PC-9 (cell line): ENCODE measurements at regions not wholly inside any gene's neighbourhood (a gene's known extent, or its start where the extent isn't known, plus 50 kb on each side); places are given as distances from the start of the nearest gene placed in this dataset.

Experiments
- BruUV-seq: library from RNA; stranded (reverse); fragments of 400-500 nt; replicated peaks from 2 replicates; lab custom pipeline; 2021; lab: Mats Ljungman, UMichigan
- CTCF ChIA-PET: fragments of 300-600 bp; sonication (Branson Sonifier 250); formaldehyde crosslinking; loops from one replicate; lab custom pipeline; 2022; ENCODE audit warnings: antibody characterized with exemption; lab: Charles Lee
- POLR2A ChIA-PET: fragments of 300-600 bp; sonication (Branson Sonifier 250); formaldehyde crosslinking; loops from one replicate; lab custom pipeline; 2022; ENCODE audit warnings: antibody characterized with exemption; ENCODE audit not compliant: unreplicated experiment; lab: Charles Lee
- DNase-seq, 2 experiments: peaks; one replicate each; pipeline versions ENCODE4 v3.0.0 to v3.0.0-alpha.2; 2015 to 2022; ENCODE audit warnings: mixed read lengths in 1 of 2
- H2AFZ ChIP-seq: fragments of 200-600 bp; sonication (generic); 2 replicates; pipeline ENCODE4 v1.8.1; 2017; ENCODE audit warnings: antibody characterized with exemption
- H3F3A ChIP-seq: fragments of 200-600 bp; sonication (generic); 2 replicates; pipeline ENCODE4 v1.8.1; 2017; ENCODE audit warnings: antibody characterized with exemption, mild to moderate bottlenecking, low read depth; ENCODE audit not compliant: insufficient read depth
- H3K27ac ChIP-seq: fragments of 200-600 bp; sonication (generic); 2 replicates; pipeline ENCODE4 v1.6.1; 2016; ENCODE audit warnings: mixed run types
- H3K27me3 ChIP-seq: fragments of 200-600 bp; sonication (generic); 2 replicates; pipeline ENCODE4 v1.6.1; 2016; ENCODE audit warnings: low read depth, mixed run types; ENCODE audit not compliant: insufficient read depth
- H3K36me3 ChIP-seq: fragments of 200-600 bp; sonication (generic); 2 replicates; pipeline ENCODE4 v1.6.1; 2016; ENCODE audit warnings: low read depth, mixed run types
- H3K4me1 ChIP-seq: fragments of 200-600 bp; sonication (generic); replicated peaks from 2 replicates; pipeline ENCODE4 v1.6.1; 2016; ENCODE audit warnings: mixed run types; ENCODE audit not compliant: insufficient read depth
- H3K4me2 ChIP-seq: fragments of 200-600 bp; sonication (generic); 2 replicates; pipeline ENCODE4 v1.6.1; 2017; ENCODE audit warnings: mixed run types
- H3K4me3 ChIP-seq: fragments of 200-600 bp; sonication (generic); 2 replicates; pipeline ENCODE4 v1.6.1; 2016; ENCODE audit warnings: mixed run types
- H3K79me2 ChIP-seq: fragments of 200-600 bp; sonication (generic); 2 replicates; pipeline ENCODE4 v1.6.1; 2017; ENCODE audit warnings: low read depth, mixed run types
- H3K9me2 ChIP-seq: fragments of 200-600 bp; sonication (generic); 2 replicates; pipeline ENCODE4 v1.8.1; 2017; ENCODE audit warnings: mild to moderate bottlenecking; ENCODE audit not compliant: insufficient read depth
- H3K9me3 ChIP-seq: fragments of 200-600 bp; sonication (generic); 2 replicates; pipeline ENCODE4 v1.8.1; 2016; ENCODE audit warnings: low read depth; ENCODE audit not compliant: insufficient read depth
- H4K20me1 ChIP-seq: fragments of 200-600 bp; sonication (generic); 2 replicates; pipeline ENCODE4 v1.8.1; 2017; ENCODE audit not compliant: insufficient read depth
- CTCF ChIP-seq: fragments of 200-600 bp; sonication (generic); conservative IDR thresholded peaks from 2 replicates; pipeline ENCODE4 v1.6.1; 2017; ENCODE audit warnings: mixed run types, antibody characterized with exemption, mild to moderate bottlenecking, moderate library complexity
- EZH2 ChIP-seq: fragments of 200-600 bp; sonication (generic); IDR thresholded peaks from 2 replicates; pipeline ENCODE4 v1.8.0; 2017; ENCODE audit warnings: antibody characterized with exemption, low read depth
- intact Hi-C: fragments of 100-400 bp; cut with micrococcal nuclease; formaldehyde crosslinking; loops from one replicate; pipeline ENCODE4 v1.10.0; 2022; ENCODE audit not compliant: unreplicated experiment

- H3K9me2 ChIP-seq, result no peaks in the 10 kb centered on the region
- no peak for TF ChIP-seq CTCF
- no peak for TF ChIP-seq EZH2
- BruUV-seq, result no TSS peak
- H3K36me3 ChIP-seq, result no peaks in the 10 kb centered on the region
- POLR2A ChIA-PET, result no interaction called here
- H3K4me3 ChIP-seq, result no peak overlapping the region
- intact Hi-C loops, result no loop called here
- H2AFZ ChIP-seq, result no peak overlapping the region
- DNase-seq, result no peak
- no peaks in the 10 kb centered on the region for H4K20me1 ChIP-seq
- H3K4me1 ChIP-seq, result peaks cover 10% of the 10 kb centered on the region; the same call in 1 of the 2 replicates
- H3K27ac ChIP-seq, result no peak overlapping the region
- CTCF ChIA-PET, result interaction anchor here (0.6 kb wide), 1 partner anchor 862 kb away, joined by 3 read pairs; no protein-coding TSS in a partner anchor
- no peaks in the 10 kb centered on the region for H3K27me3 ChIP-seq
- no peaks in the 10 kb centered on the region for H3K9me3 ChIP-seq
- no peak overlapping the region for H3K4me2 ChIP-seq
- H3K79me2 ChIP-seq, result no peaks in the 10 kb centered on the region
- H3F3A ChIP-seq, result no peaks in the 10 kb centered on the region
Observed at GRCh38 chr11:15704064-15704463, 589.3 kb downstream of the INSC start.

- no peaks in the 10 kb centered on the region for H3K9me2 ChIP-seq
- no peaks in the 10 kb centered on the region for H3K36me3 ChIP-seq
- ChIA-PET POLR2A (no interaction called here), CTCF (interaction anchor here (0.6 kb wide), 1 partner anchor 863 kb away, joined by 3 read pairs; no protein-coding TSS in a partner anchor)
- H3K4me2 ChIP-seq, result no peak overlapping the region
- TF ChIP-seq CTCF, result no peak
- TF ChIP-seq EZH2, result no peak
- no TSS peak for BruUV-seq
- no peak for DNase-seq
- H3K27ac ChIP-seq, result no peak overlapping the region
- no peak overlapping the region for H2AFZ ChIP-seq
- intact Hi-C loops, result no loop called here
- H4K20me1 ChIP-seq, result no peaks in the 10 kb centered on the region
- peaks cover 10% of the 10 kb centered on the region; the same call in 1 of the 2 replicates for H3K4me1 ChIP-seq
- H3F3A ChIP-seq, result no peaks in the 10 kb centered on the region
- H3K9me3 ChIP-seq, result no peaks in the 10 kb centered on the region
- no peak overlapping the region for H3K4me3 ChIP-seq
- H3K27me3 ChIP-seq, result no peaks in the 10 kb centered on the region
- no peaks in the 10 kb centered on the region for H3K79me2 ChIP-seq
Observed at GRCh38 chr11:15704556-15704955, 589.8 kb downstream of the INSC start.

GRCh38 chr11:15705891-15706290 lies 591.2 kb downstream of the INSC start:
- TF ChIP-seq CTCF (no peak), EZH2 (no peak)
- Histone ChIP-seq H2AFZ (no peak overlapping the region), H3K4me3 (no peak overlapping the region), H3K36me3 (no peaks in the 10 kb centered on the region), H3K79me2 (no peaks in the 10 kb centered on the region), H3K4me2 (no peak overlapping the region), H3F3A (no peaks in the 10 kb centered on the region), H3K4me1 (peaks cover 10% of the 10 kb centered on the region; the same call in 1 of the 2 replicates), H3K9me3 (no peaks in the 10 kb centered on the region), H3K9me2 (no peaks in the 10 kb centered on the region), H3K27me3 (no peaks in the 10 kb centered on the region), H4K20me1 (no peaks in the 10 kb centered on the region), H3K27ac (no peak overlapping the region)
- ChIA-PET POLR2A (no interaction called here), CTCF (no interaction called here)
- DNase-seq, result no peak
- no TSS peak for BruUV-seq
- intact Hi-C loops, result no loop called here
